ENCODE measurements at regions not wholly inside any gene's neighbourhood (a gene's known extent, or its start where the extent isn't known, plus 50 kb on each side); places are given as distances from the start of the nearest gene placed in this dataset.

DNA sequence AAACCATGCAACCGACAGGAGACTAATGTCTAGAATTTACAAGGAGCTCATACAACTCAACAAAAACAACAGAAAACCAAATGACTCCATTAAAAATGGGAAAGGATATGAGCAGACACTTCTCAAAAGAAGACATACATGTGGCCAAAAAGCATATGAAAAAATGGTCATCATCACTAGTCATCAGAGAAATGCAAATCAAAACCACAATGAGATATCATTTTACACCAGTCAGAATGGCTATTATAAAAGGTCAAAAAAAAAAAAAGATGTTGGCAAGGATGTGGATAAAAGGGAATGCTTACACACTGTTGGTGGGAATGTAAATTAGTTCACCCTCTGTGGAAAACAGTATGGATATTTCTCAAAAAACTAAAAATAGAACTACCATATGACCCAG, 50.5 kb upstream of the CHRDL1 start:
- TF ChIP-seq, protein P1, sequence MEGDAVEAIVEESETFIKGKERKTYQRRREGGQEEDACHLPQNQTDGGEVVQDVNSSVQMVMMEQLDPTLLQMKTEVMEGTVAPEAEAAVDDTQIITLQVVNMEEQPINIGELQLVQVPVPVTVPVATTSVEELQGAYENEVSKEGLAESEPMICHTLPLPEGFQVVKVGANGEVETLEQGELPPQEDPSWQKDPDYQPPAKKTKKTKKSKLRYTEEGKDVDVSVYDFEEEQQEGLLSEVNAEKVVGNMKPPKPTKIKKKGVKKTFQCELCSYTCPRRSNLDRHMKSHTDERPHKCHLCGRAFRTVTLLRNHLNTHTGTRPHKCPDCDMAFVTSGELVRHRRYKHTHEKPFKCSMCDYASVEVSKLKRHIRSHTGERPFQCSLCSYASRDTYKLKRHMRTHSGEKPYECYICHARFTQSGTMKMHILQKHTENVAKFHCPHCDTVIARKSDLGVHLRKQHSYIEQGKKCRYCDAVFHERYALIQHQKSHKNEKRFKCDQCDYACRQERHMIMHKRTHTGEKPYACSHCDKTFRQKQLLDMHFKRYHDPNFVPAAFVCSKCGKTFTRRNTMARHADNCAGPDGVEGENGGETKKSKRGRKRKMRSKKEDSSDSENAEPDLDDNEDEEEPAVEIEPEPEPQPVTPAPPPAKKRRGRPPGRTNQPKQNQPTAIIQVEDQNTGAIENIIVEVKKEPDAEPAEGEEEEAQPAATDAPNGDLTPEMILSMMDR (conservative IDR thresholded peaks at IDR 0.05 in 1 of 2, IDR thresholded peaks at IDR 0.05 in 1 of 2; ENCODE audit: low read depth in 1 of 2, low read length in 2 of 2): no peak
- TF ChIP-seq EZH2 (IDR thresholded peaks at IDR 0.05; ENCODE audit: low read length, missing control alignments): no peak
